ENCODE measurements at regions not wholly inside any gene's neighbourhood (a gene's known extent, or its start where the extent isn't known, plus 50 kb on each side); places are given as distances from the start of the nearest gene placed in this dataset.

- no peak for DNase-seq (ENCODE audit: low read depth in 3 of 3)
Observed at GRCh38 chr20:60126975-60127374, 168.8 kb downstream of the CDH26 start.

GRCh38 chr20:60131375-60131774, 173.2 kb downstream of the CDH26 start:
- no peak for DNase-seq (ENCODE audit: low read depth in 3 of 3)

DNA sequence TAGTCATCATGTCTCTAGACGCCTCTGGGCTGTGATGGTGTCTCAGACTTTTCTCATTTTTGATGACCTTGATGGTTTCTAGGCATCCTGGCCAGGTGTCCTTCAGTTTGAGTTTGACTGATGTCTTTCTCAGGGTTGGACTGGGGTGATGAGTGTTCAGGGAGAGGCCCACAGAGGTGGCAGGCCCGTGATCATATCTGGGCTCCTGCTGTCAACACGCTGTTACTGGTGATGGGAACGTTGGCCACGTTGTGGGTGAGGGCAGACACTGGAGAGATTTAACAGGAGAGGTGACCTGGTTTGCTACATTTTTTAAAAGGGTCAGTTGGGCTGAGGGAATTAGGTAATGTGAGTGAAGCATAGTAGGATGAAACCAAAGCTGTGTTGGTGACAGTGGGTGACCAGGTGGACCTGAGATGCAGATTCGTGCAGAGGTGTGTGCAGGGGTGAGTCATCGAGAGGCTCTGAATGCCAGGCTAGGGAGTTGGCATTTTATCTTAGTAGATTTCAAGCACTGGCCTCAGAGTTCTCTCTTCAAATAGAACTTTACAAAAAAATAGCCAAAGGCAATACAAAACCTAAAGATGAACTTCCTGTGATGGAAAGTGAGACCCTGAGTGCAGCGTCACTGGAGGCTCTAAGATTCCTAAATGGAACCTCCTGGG, 174.1 kb downstream of the CDH26 start:
- DNase-seq (ENCODE audit: low read depth in 3 of 3), result no peak

DNA sequence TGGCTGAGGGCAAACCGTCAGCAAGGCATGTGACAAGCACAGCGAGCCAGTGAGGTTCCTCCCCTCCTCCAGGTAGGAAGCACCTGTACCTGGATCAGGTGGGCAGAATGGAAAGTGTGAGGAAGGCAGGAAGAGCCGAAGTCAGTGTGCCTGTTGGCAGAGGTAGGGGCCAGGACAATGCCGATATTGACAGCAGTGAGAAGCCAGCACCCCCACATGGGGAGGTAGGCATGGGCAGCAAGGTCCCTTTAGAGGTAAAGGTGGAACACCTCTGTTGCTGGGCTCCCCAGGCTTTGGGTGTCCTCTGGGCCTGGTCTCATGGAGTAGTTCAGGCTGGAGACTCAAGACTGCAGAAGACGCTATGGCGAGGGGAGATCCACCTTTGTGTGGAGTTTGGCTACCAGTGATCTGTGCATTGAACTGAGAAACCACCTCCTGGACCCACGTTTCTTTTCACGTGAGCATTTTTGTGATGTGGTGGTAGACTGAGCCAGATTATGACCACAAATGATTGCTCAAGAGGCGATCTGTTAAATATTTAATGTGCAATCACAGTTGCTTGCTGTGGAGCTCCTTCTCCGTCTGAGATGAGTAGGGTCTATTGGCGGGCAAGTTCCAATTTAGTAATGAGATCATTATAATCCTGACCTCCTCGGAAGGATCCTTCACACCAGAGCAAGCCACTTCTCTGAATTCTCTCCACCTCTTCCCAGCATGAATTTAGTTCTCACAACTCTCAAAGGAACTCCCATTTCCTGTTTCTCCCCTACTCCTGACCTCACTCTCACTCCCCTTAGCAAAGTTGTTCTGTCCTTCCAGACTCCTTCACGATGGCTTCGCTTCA, 174.8 kb downstream of the CDH26 start:
- DNase-seq (ENCODE audit: low read depth in 3 of 3), result no peak

GRCh38 chr20:60135276-60135675, 177.1 kb downstream of the CDH26 start:
- no peak for DNase-seq (ENCODE audit: low read depth in 3 of 3)

- no peak for DNase-seq (ENCODE audit: low read depth in 3 of 3)
Observed at GRCh38 chr20:60136645-60137401, 178.6 kb downstream of the CDH26 start.

GRCh38 chr20:60137657-60138245, 179.5 kb downstream of the CDH26 start:
- DNase-seq (ENCODE audit: low read depth in 3 of 3), result peak in 2 of 3 donors; percentile 8 to 14

- peak in 2 of 3 donors; percentile 32 for DNase-seq (ENCODE audit: low read depth in 3 of 3)
Observed at GRCh38 chr20:60138256-60139220, 180.3 kb downstream of the CDH26 start.

DNA sequence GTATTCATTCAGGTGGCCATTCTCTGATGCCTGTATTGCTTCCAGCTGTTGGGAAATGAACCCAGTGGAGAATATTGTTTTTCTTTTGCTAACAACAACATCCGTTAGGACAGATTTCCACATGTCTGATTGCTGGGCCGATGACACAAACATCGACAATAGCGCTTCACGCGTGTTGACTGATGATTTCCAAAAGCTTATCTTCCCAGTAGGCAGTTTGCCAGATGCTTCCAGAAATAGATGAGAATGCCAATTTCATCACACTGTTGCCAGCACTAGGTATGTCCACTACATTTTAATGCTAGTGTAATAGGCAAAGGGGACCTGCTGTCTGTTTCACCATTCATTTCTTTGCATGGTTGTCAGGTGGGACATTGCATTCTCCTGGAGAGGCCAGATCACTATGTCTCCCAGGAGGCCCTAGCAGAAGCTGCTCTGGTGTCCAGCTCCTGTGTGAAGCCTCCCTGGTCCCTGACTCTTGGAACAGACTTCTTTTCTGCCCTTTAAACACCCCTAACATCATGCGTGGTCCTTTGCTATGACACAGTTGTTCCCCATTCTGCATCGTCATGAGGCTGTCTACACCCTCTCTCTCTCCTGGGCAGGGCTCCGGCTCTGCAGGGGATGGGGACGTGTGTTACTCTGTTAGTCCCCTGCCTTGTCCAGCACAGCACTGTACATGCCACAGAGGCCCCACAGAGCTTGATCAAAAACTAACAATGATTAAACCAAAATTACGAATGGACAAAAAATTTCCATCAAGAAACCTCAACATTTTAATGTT, 181.6 kb downstream of the CDH26 start:
- no peak for DNase-seq (ENCODE audit: low read depth in 3 of 3)

DNA sequence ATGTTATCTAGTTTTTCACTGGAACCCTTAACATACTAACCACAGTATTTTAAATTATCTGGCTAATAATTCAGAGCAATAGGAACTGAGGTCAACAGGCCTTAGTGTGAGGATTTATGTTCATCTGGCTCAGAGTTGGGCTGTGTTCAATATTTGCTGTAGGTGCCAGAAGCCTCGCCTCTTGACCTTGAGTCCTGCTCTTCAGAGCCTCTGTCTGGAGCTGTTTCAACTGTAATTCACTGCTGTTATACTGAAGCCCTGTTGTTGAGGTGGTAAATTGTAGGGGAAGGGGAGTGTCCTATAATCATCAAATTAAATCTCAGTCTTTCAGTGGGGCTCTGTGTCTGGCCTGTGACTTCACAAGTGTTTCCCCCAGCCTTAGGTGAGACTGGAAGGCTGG, 184.4 kb downstream of the CDH26 start:
- no peak for DNase-seq (ENCODE audit: low read depth in 3 of 3)

- no peak for DNase-seq (ENCODE audit: low read depth in 3 of 3)
Observed at GRCh38 chr20:60143261-60143842, 185.1 kb downstream of the CDH26 start.

GRCh38 chr20:60144404-60144803, 186.2 kb downstream of the CDH26 start:
- DNase-seq (ENCODE audit: low read depth in 3 of 3), result no peak

DNA sequence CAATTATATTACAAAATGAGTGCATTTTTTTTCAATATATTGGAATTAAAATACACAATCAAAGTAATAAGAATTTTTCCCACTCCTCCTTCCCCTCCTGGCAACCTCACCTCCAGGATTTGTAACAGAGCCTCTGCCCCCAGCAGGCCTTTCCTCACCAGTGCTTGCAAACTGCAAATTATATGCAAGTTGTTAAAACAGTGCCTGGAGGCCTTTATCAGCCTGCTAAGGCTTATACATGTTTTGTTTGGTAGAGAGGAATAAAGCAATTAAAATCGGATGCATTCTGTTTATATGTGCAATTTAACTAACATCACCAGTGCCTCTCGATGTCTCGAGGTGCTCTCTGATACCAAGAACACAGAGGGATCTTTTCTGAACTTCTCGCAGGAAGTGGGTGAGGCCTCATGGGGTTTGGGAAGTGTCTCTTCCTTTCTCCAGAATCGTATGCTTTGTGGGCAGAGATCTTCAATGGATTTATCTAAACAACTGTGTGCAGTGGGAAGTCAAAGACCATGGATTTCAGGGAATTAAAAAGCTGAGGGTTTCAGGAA, 186.8 kb downstream of the CDH26 start:
- DNase-seq (ENCODE audit: low read depth in 3 of 3), result no peak

- DNase-seq (ENCODE audit: low read depth in 3 of 3), result no peak
Observed at GRCh38 chr20:60147004-60147403, 188.8 kb downstream of the CDH26 start.

DNA sequence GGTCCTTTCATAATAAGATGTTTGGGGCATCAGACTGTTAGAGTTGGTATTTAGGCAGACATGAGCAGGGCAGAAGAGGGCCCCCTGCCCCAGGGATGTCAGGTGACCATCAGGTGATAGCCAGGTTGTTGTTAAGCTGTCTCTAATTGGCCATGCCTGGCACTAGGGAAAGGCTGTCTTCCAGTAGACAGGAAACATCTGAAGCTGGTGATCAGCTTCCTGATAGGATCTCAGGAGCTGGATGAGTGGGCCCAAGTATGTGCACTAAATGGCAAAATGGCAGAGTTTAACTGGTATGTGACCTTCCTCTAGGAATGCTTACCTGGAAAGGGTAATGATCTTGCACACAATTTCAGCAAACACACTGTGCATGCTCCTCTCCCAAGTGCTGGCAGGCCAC, 190.7 kb downstream of the CDH26 start:
- DNase-seq (ENCODE audit: low read depth in 3 of 3), result no peak

GRCh38 chr20:60152792-60153191, 194.6 kb downstream of the CDH26 start:
- no peak for DNase-seq (ENCODE audit: low read depth in 3 of 3)

DNA sequence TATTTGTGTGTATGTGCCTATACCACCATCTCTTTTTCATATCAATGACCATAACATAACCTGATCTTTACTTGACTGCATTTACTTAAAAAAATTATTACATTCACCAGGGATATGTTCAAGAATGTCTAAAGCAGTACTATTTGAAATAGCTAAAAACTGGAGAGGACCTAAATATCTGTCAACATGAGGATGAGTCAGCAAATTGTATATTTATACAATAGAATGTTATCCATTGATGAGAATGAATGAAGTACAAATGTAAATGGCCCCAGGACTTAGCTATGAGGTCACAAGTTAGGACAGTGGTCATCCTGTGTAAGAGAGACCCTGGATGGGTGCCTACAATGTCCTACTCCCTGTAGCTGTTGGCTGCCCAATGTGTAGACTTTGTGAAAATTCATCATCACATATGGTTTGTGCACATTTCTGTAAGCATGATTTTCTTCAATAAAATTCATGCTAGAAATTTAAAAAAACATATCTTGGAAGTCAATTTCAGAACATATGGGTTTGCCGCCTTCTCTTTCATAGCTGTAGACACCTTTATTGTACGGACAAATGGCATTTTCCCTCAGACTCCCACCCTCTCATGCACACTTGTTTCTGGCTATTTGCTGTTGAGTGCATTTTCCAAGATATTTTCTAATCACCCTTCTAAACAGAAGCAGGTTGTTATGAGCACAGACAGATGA, 202.4 kb downstream of the CDH26 start:
- no peak for DNase-seq (ENCODE audit: low read depth in 3 of 3)

DNA sequence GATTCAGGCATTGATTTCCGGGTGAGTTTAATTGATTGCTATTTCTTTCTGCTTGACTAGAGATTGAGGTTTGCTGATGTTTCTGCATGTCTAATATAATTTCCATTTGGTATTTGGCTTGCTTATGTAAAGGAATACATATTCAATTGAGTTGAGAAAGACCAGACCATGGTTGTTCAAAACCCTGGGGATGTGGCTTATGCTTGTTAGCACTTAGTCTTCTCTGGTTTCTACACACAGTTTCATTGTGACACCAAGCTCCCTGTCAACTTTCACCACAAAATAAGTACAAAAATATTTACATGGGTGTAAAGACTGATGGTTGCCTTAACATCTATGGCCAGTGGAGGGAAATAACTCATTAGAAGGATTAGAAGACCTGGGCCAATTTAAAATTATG, 209.6 kb downstream of the CDH26 start:
- DNase-seq (ENCODE audit: low read depth in 3 of 3), result no peak

GRCh38 chr20:60168963-60169362, 210.7 kb downstream of the CDH26 start:
- no peak for DNase-seq (ENCODE audit: low read depth in 3 of 3)
